GM12878 (cell line): ENCODE measurements at regions not wholly inside any gene's neighbourhood (a gene's known extent, or its start where the extent isn't known, plus 50 kb on each side); places are given as distances from the start of the nearest gene placed in this dataset.

Source experiments
- ATAC-seq: fragments of 200-7000 bp; cut with Tn5 transposase; 3 replicates; pipeline ENCODE4 v1.9.1; 2020; ENCODE audit warnings: mild to moderate bottlenecking, moderate library complexity
- BruUV-seq: library from RNA; stranded (reverse); fragments of 400-500 nt; replicated peaks from 2 replicates; lab custom pipeline; 2021; lab: Mats Ljungman, UMichigan
- CTCF ChIA-PET: fragments of 300-600 bp; sonication (Branson Sonifier 250); formaldehyde crosslinking; extraction: SDS; loops from one replicate; lab custom pipeline; 2021; ENCODE audit warnings: inconsistent platforms; lab: Yijun Ruan, JAX
- POLR2A ChIA-PET: fragments of 350-600 bp; formaldehyde crosslinking; extraction: SDS; loops from one replicate; lab custom pipeline; 2021; ENCODE audit warnings: inconsistent platforms; lab: Charles Lee
- RAD21 ChIA-PET: fragments of 300-600 bp; sonication (Branson Sonifier 250); formaldehyde crosslinking; loops from one replicate; lab custom pipeline; 2023; ENCODE audit warnings: antibody characterized with exemption; ENCODE audit not compliant: unreplicated experiment; lab: Charles Lee
- SMC1A ChIA-PET: fragments of 300-600 bp; sonication (Branson Sonifier 250); formaldehyde crosslinking; loops from one replicate; lab custom pipeline; 2023; ENCODE audit not compliant: unreplicated experiment, uncharacterized antibody; lab: Charles Lee
- DNase-seq: peaks from one replicate; pipeline ENCODE4 v3.0.0-alpha.2; 2011; ENCODE audit warnings: low read depth, low spot score
- FAIRE-seq: peaks from 3 replicates; lab custom pipeline; 2011; peaks lifted over from hg19 to GRCh38; lab: Jason Lieb, UNC
- H2AFZ ChIP-seq: 2 replicates; pipeline ENCODE4 v1.6.0; 2011; ENCODE audit warnings: low read depth, low read length, control low read depth; ENCODE audit not compliant: control insufficient read depth
- H3K27ac ChIP-seq: 2 replicates; pipeline ENCODE4 v1.5.1; 2011; ENCODE audit warnings: control low read depth; ENCODE audit not compliant: control insufficient read depth, insufficient read depth
- H3K27me3 ChIP-seq, 2 experiments: replicated peaks in 1 of 2; 2 replicates each; pipeline versions ENCODE4 v1.6.0 to v1.6.1; 2011; ENCODE audit warnings: low read length in 1 of 2; ENCODE audit not compliant: control insufficient read depth in 2 of 2, insufficient read depth in 2 of 2
- H3K36me3 ChIP-seq, 2 experiments: 2 replicates each; pipeline ENCODE4 v1.5.1; 2011; ENCODE audit warnings: low read length in 1 of 2; ENCODE audit not compliant: control insufficient read depth in 2 of 2, insufficient read depth in 2 of 2
- H3K4me1 ChIP-seq: 2 replicates; pipeline ENCODE4 v1.6.1; 2011; ENCODE audit warnings: mild to moderate bottlenecking, low read length, moderate library complexity, mixed read lengths; ENCODE audit not compliant: control insufficient read depth, insufficient read depth
- H3K4me2 ChIP-seq: 2 replicates; pipeline ENCODE4 v1.6.0; 2011; ENCODE audit warnings: control low read depth; ENCODE audit not compliant: control insufficient read depth, insufficient read depth
- H3K4me3 ChIP-seq: fragments of 200-600 bp; sonication (generic); 2 replicates; pipeline ENCODE4 v1.5.1; 2016
- H3K79me2 ChIP-seq: 2 replicates; pipeline ENCODE4 v1.6.0; 2011; ENCODE audit warnings: low read length; ENCODE audit not compliant: control insufficient read depth, insufficient read depth
- H3K9ac ChIP-seq: 2 replicates; pipeline ENCODE4 v1.8.0; 2011; ENCODE audit warnings: low read length, control low read depth, mixed read lengths; ENCODE audit not compliant: control insufficient read depth, insufficient read depth
- H3K9me3 ChIP-seq: replicated peaks from 3 replicates; pipeline ENCODE4 v1.5.1; 2011; ENCODE audit warnings: mild to moderate bottlenecking, low read length; ENCODE audit not compliant: control insufficient read depth, insufficient read depth
- H4K20me1 ChIP-seq: 2 replicates; pipeline ENCODE4 v1.6.0; 2011; ENCODE audit not compliant: control insufficient read depth, insufficient read depth
- BCLAF1 ChIP-seq: fragments of 450-650 bp; IDR thresholded peaks from 2 replicates; pipeline ENCODE4 v1.6.1; 2017; ENCODE audit warnings: antibody characterized with exemption, mild to moderate bottlenecking, moderate library complexity
- CBX3 ChIP-seq: fragments of 200-600 bp; sonication (generic); IDR thresholded peaks from 2 replicates; pipeline ENCODE4 v1.6.1; 2016; ENCODE audit warnings: low read depth, borderline replicate concordance
- CHD4 ChIP-seq: fragments of 200-600 bp; sonication (generic); IDR thresholded peaks from 2 replicates; pipeline ENCODE4 v1.6.1; 2016; ENCODE audit warnings: mild to moderate bottlenecking
- CUX1 ChIP-seq: IDR thresholded peaks from 2 replicates; pipeline ENCODE4 v1.6.1; 2012; ENCODE audit warnings: improper control_type of control experiment, low read depth, low read length; ENCODE audit not compliant: insufficient replicate concordance
- DPF2 ChIP-seq: fragments of 450-650 bp; IDR thresholded peaks from 2 replicates; pipeline ENCODE4 v1.6.1; 2017; ENCODE audit warnings: mild to moderate bottlenecking
- EZH2 ChIP-seq: IDR thresholded peaks from 2 replicates; pipeline ENCODE4 v1.6.1; 2012; ENCODE audit warnings: low read depth, mild to moderate bottlenecking, control low read depth, inconsistent platforms, low read length, borderline replicate concordance; ENCODE audit not compliant: control insufficient read depth
- GABPA ChIP-seq: IDR thresholded peaks from 2 replicates; pipeline ENCODE4 v1.6.1; 2014; ENCODE audit warnings: antibody characterized with exemption, low read depth, mild to moderate bottlenecking, inconsistent platforms
- HDGF ChIP-seq: fragments of 450-650 bp; IDR thresholded peaks from 2 replicates; pipeline ENCODE4 v1.6.1; 2016; ENCODE audit warnings: antibody characterized with exemption
- IKZF2 ChIP-seq, 2 experiments: fragments of 450-650 bp; IDR thresholded peaks; 2 replicates each; pipeline ENCODE4 v1.6.1; 2017; ENCODE audit warnings: mild to moderate bottlenecking in 2 of 2, moderate library complexity in 2 of 2
- IRF4 ChIP-seq: IDR thresholded peaks from 2 replicates; pipeline ENCODE4 v1.6.1; 2011; ENCODE audit warnings: low read depth, low read length
- JUND ChIP-seq: IDR thresholded peaks from 2 replicates; pipeline ENCODE4 v1.6.1; 2012; ENCODE audit warnings: low read depth, mild to moderate bottlenecking, low read length, improper control_type of control experiment, moderate library complexity
- MTA2 ChIP-seq: fragments of 450-650 bp; IDR thresholded peaks from 2 replicates; pipeline ENCODE4 v1.6.1; 2016; ENCODE audit warnings: low read depth, mild to moderate bottlenecking, moderate library complexity
- PAX8 ChIP-seq: fragments of 450-650 bp; IDR thresholded peaks from 2 replicates; pipeline ENCODE4 v1.6.1; 2017; ENCODE audit warnings: mild to moderate bottlenecking, moderate library complexity
- SMAD5 ChIP-seq: IDR thresholded peaks from 2 replicates; pipeline ENCODE4 v1.6.1; 2016; ENCODE audit warnings: antibody characterized with exemption, low read depth
- WRNIP1 ChIP-seq: IDR thresholded peaks from 2 replicates; pipeline ENCODE4 v1.6.1; 2011; ENCODE audit warnings: low read depth, low read length, improper control_type of control experiment, borderline replicate concordance
- ZNF207 ChIP-seq: fragments of 450-650 bp; IDR thresholded peaks from 2 replicates; pipeline ENCODE4 v1.6.1; 2014; ENCODE audit warnings: antibody characterized with exemption, mild to moderate bottlenecking, borderline replicate concordance
- ZNF217 ChIP-seq: fragments of 450-650 bp; IDR thresholded peaks from 2 replicates; pipeline ENCODE4 v1.6.1; 2017; ENCODE audit warnings: antibody characterized with exemption, mild to moderate bottlenecking
- WGBS: methylation state at CpG from one replicate; pipeline ENCODE4 v1.1.6; 2016; ENCODE audit warnings: low lambda C conversion rate; ENCODE audit not compliant: insufficient replicate concordance, insufficient coverage; ENCODE audit errors: missing lambda C conversion rate; 5-methylcytosine and 5-hydroxymethylcytosine counted together
- in situ Hi-C: fragments of 300-500 bp; cut with MboI; formaldehyde crosslinking; loops from 9 replicates; pipeline ENCODE4 v1.14.3; 2018; ENCODE audit warnings: mixed read lengths
- intact Hi-C: fragments of 100-400 bp; cut with micrococcal nuclease; formaldehyde crosslinking; loops from one replicate; pipeline ENCODE4 v1.14.2; 2022; ENCODE audit not compliant: unreplicated experiment

- POLR2A ChIA-PET: no interaction called here
Measured at GRCh38 chr7:121621937-121622336, 225.8 kb upstream of the FAM3C start.

More at GRCh38 chr7:121621937-121622336, 225.8 kb upstream of the FAM3C start:
- Histone ChIP-seq H3K4me3 (no peak overlapping the region), H3K27me3 (no peaks in the 10 kb centered on the region), H3K27ac (no peak overlapping the region), H3K79me2 (no peaks in the 10 kb centered on the region), H2AFZ (no peak overlapping the region), H3K36me3 (no peaks in the 10 kb centered on the region), H3K9me3 (no peaks in the 10 kb centered on the region), H3K4me2 (no peak overlapping the region), H4K20me1 (no peaks in the 10 kb centered on the region), H3K9ac (no peak overlapping the region)
- CTCF ChIA-PET: interaction anchor here (1.0 kb wide), 1 partner anchor 540 kb away, joined by 3 read pairs; no protein-coding TSS in a partner anchor
- DNase-seq (no peak), FAIRE-seq (no peak)
- in situ Hi-C loops (no loop called here), intact Hi-C loops (no loop called here)
- RAD21 ChIA-PET: no interaction called here
- 36% methylated on average over 4 of the region's 4 CpGs for WGBS
- SMC1A ChIA-PET: interaction anchor here (0.5 to 0.6 kb wide), 2 partner anchors 464 to 527 kb away, joined by 3 to 4 read pairs; no protein-coding TSS in a partner anchor
- BruUV-seq: no TSS peak
- TF ChIP-seq IRF4: no peak
- TF ChIP-seq DPF2: no peak
- TF ChIP-seq BCLAF1: no peak
- TF ChIP-seq HDGF: no peak
- TF ChIP-seq CBX3: no peak
- TF ChIP-seq EZH2: no peak
- no peak for TF ChIP-seq GABPA
- TF ChIP-seq IKZF2 (IDR thresholded peaks at IDR 0.05): no peak
- no peak for TF ChIP-seq PAX8
- TF ChIP-seq WRNIP1: no peak
- TF ChIP-seq MTA2: no peak
- no peak for TF ChIP-seq JUND
- no peak for TF ChIP-seq ZNF207
- no peak for TF ChIP-seq CHD4
- TF ChIP-seq CUX1: no peak
- TF ChIP-seq ZNF217: no peak
- no peak for TF ChIP-seq SMAD5
- TF ChIP-seq, all 136 proteins: peak for 0
- no peak for ATAC-seq
- no peaks in the 10 kb centered on the region for H3K4me1 ChIP-seq
